HG03432 (cell line): ENCODE measurements at regions not wholly inside any gene's neighbourhood (a gene's known extent, or its start where the extent isn't known, plus 50 kb on each side); places are given as distances from the start of the nearest gene placed in this dataset.
"Not testable (repeated sequence)": the region's sequence is repeated elsewhere in the genome, so short reads cannot be mapped to it uniquely, and the experiment has no call there.

ENCODE experiments used
- ATAC-seq: cut with Tn5 transposase; IDR thresholded peaks from one replicate; pipeline ENCODE4 v1.9.1; 2021; ENCODE audit warnings: mild to moderate bottlenecking, moderate library complexity; ENCODE audit not compliant: unreplicated experiment

- ATAC-seq, result no peak
These were observed 1262.7 kb upstream of the PABPC4L start for GRCh38 chr4:135464311-135464710.

- ATAC-seq, result not testable (repeated sequence)
These were observed 1246.0 kb upstream of the PABPC4L start for GRCh38 chr4:135447598-135447997.

DNA sequence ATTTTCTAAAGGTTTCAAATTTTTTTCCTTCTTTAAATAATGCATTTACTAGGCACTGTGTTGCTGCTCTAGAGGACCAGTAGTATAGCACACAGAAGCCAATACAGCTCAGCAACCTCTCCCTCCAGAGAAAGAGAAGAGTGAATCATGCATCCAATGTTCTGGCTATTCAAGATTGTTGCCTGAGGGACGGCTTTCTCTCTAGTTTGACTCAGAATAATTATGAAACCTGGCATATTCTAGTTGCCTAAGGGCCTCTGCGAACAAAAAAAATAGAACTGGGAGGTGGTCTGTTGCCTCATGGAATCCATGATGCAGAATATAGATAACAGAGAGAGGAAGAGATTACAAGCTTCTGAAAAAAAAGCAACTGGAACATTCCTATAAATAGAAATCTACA, 1233.3 kb upstream of the PABPC4L start:
- no peak for ATAC-seq

- no peak for ATAC-seq
These were observed 1227.9 kb upstream of the PABPC4L start for GRCh38 chr4:135429528-135429927.

DNA sequence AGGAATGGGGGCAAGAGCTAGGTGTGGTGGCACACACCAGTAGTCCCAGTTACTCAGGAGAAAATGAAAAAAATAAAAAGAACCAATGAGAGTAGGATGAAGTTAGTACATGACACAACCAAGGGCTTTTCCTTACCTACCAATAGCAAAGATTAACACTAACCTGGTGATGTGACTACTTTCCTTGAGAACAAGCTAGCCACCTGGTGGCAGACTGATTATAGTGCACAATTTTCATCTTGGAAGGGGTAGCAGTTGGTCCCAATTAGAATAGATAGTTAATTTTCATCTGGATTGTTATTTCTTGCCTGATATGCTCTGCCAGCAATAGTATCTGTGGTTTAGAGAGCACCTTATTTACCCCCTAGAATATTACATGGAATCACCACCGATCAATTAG, 1216.8 kb upstream of the PABPC4L start:
- peak; percentile 97 for ATAC-seq

DNA sequence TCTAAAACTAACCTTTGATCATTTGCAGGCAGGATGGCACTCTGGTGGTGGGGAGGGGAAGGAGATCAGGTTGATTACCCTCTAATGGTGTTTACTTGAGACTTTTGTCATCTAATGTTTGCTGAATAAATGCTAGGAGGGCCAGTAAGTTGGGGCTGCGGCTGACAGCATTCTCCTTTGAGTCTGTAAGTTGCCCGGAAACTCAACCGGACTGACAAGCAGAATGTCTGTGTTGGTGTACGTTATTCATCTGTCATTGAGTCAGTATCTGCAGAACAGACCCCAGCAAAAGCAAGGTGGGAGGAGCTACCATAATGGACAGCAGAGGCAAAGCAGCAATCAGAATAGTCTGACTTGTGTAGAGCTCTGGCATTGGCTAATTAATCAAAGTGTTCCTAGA, 1210.6 kb upstream of the PABPC4L start:
- ATAC-seq, result no peak

- ATAC-seq, result no peak
These were observed 1209.7 kb upstream of the PABPC4L start for GRCh38 chr4:135411251-135411650.

- not testable (repeated sequence) for ATAC-seq
These were observed 1207.7 kb upstream of the PABPC4L start for GRCh38 chr4:135409261-135409660.

GRCh38 chr4:135408109-135408508, 1206.5 kb upstream of the PABPC4L start:
- no peak for ATAC-seq

- ATAC-seq, result not testable (repeated sequence)
These were observed 1205.0 kb upstream of the PABPC4L start for GRCh38 chr4:135406597-135406996.

- ATAC-seq, result peak; percentile 52
These were observed 1184.4 kb upstream of the PABPC4L start for GRCh38 chr4:135385830-135386581.

DNA sequence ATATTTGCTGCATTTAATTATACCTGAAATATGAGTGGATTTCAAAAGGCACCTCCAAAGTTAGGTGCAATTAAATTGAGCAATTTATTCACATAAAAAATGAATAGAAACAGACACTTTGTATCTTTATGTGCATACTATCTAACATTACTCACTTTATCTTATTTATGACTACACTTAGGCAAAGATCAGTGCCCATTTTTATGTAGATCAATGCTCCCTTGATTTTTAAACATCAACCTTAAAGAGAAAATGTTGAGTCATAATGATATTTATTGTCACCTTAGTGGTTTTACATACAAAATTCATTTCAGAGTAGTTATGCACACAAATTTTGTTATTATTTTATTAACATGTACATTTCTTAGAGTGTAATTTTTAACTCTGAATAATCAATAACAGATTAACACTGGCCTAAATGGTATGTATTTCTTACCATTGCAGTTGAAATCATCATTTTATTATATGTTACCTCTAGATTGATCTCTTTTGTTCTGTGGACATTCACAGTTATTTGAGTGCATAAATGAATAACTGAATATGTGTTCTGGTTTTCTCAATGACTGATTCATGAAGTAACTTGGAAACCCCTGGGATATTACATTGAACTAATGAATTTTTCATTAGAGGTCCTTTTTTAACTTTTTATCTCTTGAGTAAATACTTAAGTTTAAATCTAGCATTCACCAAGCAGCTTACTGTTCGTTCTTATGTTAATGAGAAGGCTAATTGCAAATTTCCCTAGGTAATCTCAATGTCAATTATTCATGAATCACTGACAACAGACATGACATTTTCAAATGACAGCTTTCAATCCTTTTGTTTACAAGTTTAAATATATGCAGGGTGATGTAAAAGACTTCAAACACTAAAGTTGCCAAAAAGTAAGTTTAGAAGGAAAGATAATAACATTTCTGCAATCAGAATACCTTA, 1182.0 kb upstream of the PABPC4L start:
- no peak for ATAC-seq

DNA sequence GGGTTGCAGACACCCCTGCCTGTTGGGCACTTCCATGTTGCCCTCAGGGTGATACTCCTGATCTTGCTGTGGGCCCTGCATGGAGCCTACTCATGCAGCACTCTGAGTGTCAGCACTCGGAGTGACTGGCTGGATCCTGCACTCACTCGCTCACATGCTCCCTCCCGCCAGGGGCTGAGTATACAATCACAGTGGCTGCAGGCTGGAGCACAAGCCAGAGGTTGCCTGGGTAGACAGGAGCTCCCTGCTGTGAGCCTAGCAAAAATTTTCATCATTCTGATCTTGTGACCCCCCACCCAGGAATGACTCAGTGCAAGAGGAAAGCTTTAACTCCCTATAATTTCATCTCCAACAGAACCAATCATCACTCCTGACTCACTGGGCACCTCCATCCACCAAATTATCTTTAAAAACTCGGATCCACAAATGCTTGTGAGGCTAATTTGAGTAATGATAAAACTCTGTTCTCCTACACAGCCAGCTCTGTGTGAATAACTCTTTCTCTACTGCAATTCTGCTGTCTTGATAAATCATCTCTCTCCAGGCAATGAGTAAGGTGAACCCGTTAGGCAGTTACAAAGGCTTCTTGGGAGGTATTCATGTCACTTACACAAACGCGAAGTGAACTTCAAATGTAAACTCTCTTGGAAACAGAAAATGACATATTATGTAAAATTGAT, 1180.8 kb upstream of the PABPC4L start:
- ATAC-seq, result no peak

DNA sequence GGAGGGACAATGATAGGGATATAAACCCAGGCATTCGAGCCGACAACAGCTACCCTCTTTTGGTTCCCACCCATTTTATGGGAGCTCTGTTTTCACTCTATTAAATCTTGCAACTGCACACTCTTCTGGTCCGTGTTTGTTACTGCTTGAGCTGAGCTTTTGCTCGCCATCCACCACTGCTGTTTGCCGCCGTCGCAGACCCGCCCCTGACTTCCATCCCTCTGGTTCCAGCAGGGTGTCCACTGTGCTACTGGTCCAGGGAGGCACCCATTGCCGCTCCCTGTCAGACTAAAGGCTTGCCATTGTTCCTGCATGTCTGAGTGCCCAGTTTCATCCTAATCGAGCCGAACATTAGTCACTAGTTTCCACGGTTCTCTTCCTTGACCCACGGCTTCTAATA, 1170.5 kb upstream of the PABPC4L start:
- ATAC-seq, result no peak

DNA sequence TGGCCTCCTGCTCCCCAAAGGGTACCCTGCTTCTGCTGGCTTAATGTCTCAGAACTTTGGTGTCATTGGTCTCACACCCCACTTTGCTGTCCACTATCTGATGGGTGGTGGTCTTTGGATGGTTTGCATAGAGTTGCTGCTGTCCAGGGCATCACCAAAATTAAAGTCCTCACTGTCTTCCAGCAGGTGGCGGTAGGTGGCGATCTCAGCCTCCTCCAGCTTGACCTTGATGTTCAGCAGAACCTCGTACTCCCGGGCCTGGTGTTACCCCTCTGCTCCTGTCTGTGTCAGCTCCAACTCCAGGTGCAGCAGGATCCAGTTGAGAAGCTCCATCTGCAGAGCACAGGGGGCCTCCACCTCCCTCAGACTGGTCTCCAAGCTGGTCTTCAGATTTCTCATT, 1169.5 kb upstream of the PABPC4L start:
- peak; percentile 76 for ATAC-seq

DNA sequence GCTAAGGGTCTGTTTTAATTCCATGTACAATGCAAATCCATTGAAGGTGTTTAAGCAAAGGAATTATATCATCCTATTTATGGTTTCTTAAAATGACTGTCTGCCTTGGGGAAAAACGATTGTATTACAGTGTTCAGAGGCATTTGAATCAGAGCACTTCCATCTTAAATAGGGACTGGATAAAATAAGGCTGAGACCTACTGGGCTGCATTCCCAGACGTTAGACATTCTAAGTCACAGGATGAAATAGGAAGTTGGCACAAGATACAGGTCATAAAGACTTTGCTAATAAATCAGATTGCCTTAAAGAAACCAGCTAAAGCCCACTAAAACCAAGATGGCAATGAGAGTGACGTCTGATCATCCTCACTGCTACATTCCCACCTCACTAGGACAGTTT, 1167.2 kb upstream of the PABPC4L start:
- ATAC-seq, result no peak

GRCh38 chr4:135365065-135365464, 1163.5 kb upstream of the PABPC4L start:
- ATAC-seq, result no peak

- ATAC-seq, result no peak
These were observed 1157.5 kb upstream of the PABPC4L start for GRCh38 chr4:135359128-135359527.

- no peak for ATAC-seq
These were observed 1155.5 kb upstream of the PABPC4L start for GRCh38 chr4:135357091-135357490.

DNA sequence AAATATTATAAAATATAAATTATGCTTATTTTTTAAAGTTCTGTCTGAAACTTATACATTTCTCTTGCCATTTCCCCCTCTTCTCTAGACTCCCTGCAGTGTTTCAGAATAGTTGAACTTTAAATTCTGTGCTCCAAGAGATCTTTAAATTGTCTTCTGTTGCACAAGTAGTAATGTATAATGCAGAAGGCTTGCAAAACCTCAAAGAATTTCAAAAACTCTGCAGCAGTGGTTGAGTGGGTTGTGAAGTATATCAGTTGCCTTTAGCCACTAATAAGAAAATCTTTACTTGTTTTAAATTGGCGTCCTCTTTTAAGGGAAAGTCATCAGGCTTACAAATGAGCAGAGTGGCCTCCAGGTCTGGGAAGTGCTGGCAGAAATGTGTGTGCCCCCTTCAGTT, 1153.3 kb upstream of the PABPC4L start:
- ATAC-seq, result no peak

- ATAC-seq, result no peak
These were observed 1151.4 kb upstream of the PABPC4L start for GRCh38 chr4:135353008-135353407.
